H1 (cell line): ENCODE measurements at regions not wholly inside any gene's neighbourhood (a gene's known extent, or its start where the extent isn't known, plus 50 kb on each side); places are given as distances from the start of the nearest gene placed in this dataset.

Experiments used
- CTCF ChIA-PET: fragments of 300-600 bp; sonication (Branson Sonifier 250); formaldehyde crosslinking; loops from one replicate; lab custom pipeline; 2021; ENCODE audit not compliant: partially characterized antibody; lab: Charles Lee
- POLR2A ChIA-PET: fragments of 300-600 bp; sonication (Branson Sonifier 250); formaldehyde crosslinking; loops from one replicate; lab custom pipeline; 2021; ENCODE audit warnings: inconsistent platforms; ENCODE audit not compliant: partially characterized antibody; lab: Charles Lee
- DNase-seq, 2 experiments: peaks; one replicate each; pipeline versions ENCODE4 v3.0.0 to v3.0.0-alpha.2; 2010 to 2022; ENCODE audit warnings: low spot score in 2 of 2, low read depth in 1 of 2, mixed read lengths in 1 of 2
- FAIRE-seq: peaks from 2 replicates; lab custom pipeline; 2011; peaks lifted over from hg19 to GRCh38; lab: Jason Lieb, UNC
- H2AFZ ChIP-seq: 2 replicates; pipeline ENCODE4 v1.8.1; 2012; ENCODE audit warnings: low read length, inconsistent platforms
- H2AK5ac ChIP-seq: 2 replicates; pipeline ENCODE4 v1.6.1; 2013; ENCODE audit warnings: low read depth, low read length
- H2BK120ac ChIP-seq: replicated peaks from 2 replicates; pipeline ENCODE3; 2013; ENCODE audit warnings: low read depth, low read length, inconsistent platforms
- H2BK12ac ChIP-seq: 2 replicates; pipeline ENCODE4 v1.6.1; 2013; ENCODE audit warnings: low read depth, low read length
- H2BK15ac ChIP-seq: 2 replicates; pipeline ENCODE4 v1.6.1; 2013; ENCODE audit warnings: low read length
- H2BK20ac ChIP-seq: 2 replicates; pipeline ENCODE4 v1.6.1; 2013; ENCODE audit warnings: low read length
- H2BK5ac ChIP-seq: 2 replicates; pipeline ENCODE4 v1.6.1; 2013; ENCODE audit warnings: low read depth, low read length
- H3K14ac ChIP-seq: 2 replicates; pipeline ENCODE4 v1.6.1; 2013; ENCODE audit warnings: inconsistent platforms; ENCODE audit not compliant: insufficient read length
- H3K18ac ChIP-seq: 2 replicates; pipeline ENCODE4 v1.6.1; 2013; ENCODE audit warnings: low read length; ENCODE audit errors: extremely low read depth
- H3K23ac ChIP-seq: 2 replicates; pipeline ENCODE4 v1.6.1; 2013; ENCODE audit warnings: inconsistent platforms; ENCODE audit not compliant: insufficient read length
- H3K23me2 ChIP-seq: 2 replicates; pipeline ENCODE4 v1.6.1; 2013; ENCODE audit warnings: low read depth, low read length
- H3K27ac ChIP-seq: 2 replicates; pipeline ENCODE4 v1.6.1; 2011; ENCODE audit warnings: low read depth, low read length, inconsistent platforms
- H3K27me3 ChIP-seq, 4 experiments: replicated peaks in 1 of 4; 1 replicate in 1 of 4; 2 replicates in 3 of 4; pipeline versions ENCODE4 v1.6.1 to v1.8.1; 2011 to 2013; ENCODE audit warnings: low read length in 3 of 4, mild to moderate bottlenecking in 3 of 4, inconsistent platforms in 2 of 4, mixed read lengths in 2 of 4, moderate library complexity in 1 of 4; ENCODE audit not compliant: control insufficient read depth in 3 of 4, insufficient read depth in 3 of 4; ENCODE audit errors: extremely low read depth in 1 of 4
- H3K36me3 ChIP-seq, 4 experiments: 2 replicates each; pipeline versions ENCODE4 v1.6.1 to v1.8.1; 2011 to 2013; ENCODE audit warnings: mild to moderate bottlenecking in 4 of 4, low read length in 3 of 4, moderate library complexity in 2 of 4, control low read depth in 1 of 4, inconsistent platforms in 1 of 4; ENCODE audit not compliant: insufficient read depth in 4 of 4, control insufficient read depth in 2 of 4
- H3K4ac ChIP-seq: replicated peaks from 2 replicates; pipeline ENCODE3; 2013; ENCODE audit warnings: low read length, low read depth, mixed read lengths, inconsistent platforms; ENCODE audit not compliant: insufficient read length
- H3K4me1 ChIP-seq, 4 experiments: replicated peaks in 1 of 4; 1 replicate in 1 of 4; 2 replicates in 3 of 4; pipeline versions ENCODE4 v1.6.1 to v1.8.1; 2011 to 2013; ENCODE audit warnings: low read length in 3 of 4, inconsistent platforms in 2 of 4, mixed read lengths in 1 of 4; ENCODE audit not compliant: insufficient read depth in 4 of 4, control insufficient read depth in 3 of 4
- H3K4me2 ChIP-seq, 2 experiments: 2 replicates each; pipeline versions ENCODE4 v1.6.1 to v1.8.1; 2011 to 2013; ENCODE audit warnings: low read depth in 2 of 2, low read length in 2 of 2, control low read depth in 1 of 2, inconsistent platforms in 1 of 2, mild to moderate bottlenecking in 1 of 2; ENCODE audit not compliant: insufficient read depth in 1 of 2
- H3K4me3 ChIP-seq, 4 experiments: fragments of 200-600, 300-600 bp in 1 of 4; sonication (generic), shearing (Covaris generic), sonication (Bioruptor Twin) in 1 of 4; 2 replicates each; pipeline versions ENCODE4 v1.5.1 to v1.8.1; 2011 to 2016; ENCODE audit warnings: low read length in 4 of 4, low read depth in 3 of 4, control low read depth in 2 of 4, inconsistent platforms in 2 of 4, mild to moderate bottlenecking in 2 of 4, mixed read lengths in 1 of 4, moderate library complexity in 1 of 4; ENCODE audit not compliant: insufficient read depth in 2 of 4; ENCODE audit errors: extremely low read depth in 1 of 4
- H3K56ac ChIP-seq: replicated peaks from 2 replicates; pipeline ENCODE3; 2013; ENCODE audit warnings: low read depth, mild to moderate bottlenecking, mixed read lengths, low read length, inconsistent platforms; ENCODE audit not compliant: insufficient read length
- H3K79me1 ChIP-seq: 2 replicates; pipeline ENCODE4 v1.6.1; 2013; ENCODE audit warnings: low read depth, low read length, control low read depth
- H3K79me2 ChIP-seq, 2 experiments: 2 replicates each; pipeline versions ENCODE4 v1.6.1 to v1.8.1; 2012 to 2013; ENCODE audit warnings: low read length in 2 of 2, mild to moderate bottlenecking in 2 of 2, inconsistent platforms in 1 of 2; ENCODE audit not compliant: insufficient read depth in 2 of 2, control insufficient read depth in 1 of 2
- H3K9ac ChIP-seq, 4 experiments: replicated peaks in 1 of 4; 1 replicate in 1 of 4; 2 replicates in 3 of 4; pipeline versions ENCODE4 v1.6.1 to v1.8.1; 2011 to 2013; ENCODE audit warnings: low read depth in 3 of 4, low read length in 3 of 4, control low read depth in 2 of 4, mild to moderate bottlenecking in 2 of 4, moderate library complexity in 2 of 4, inconsistent platforms in 1 of 4; ENCODE audit errors: extremely low read depth in 1 of 4
- H3K9me3 ChIP-seq, 2 experiments: 2 replicates each; pipeline versions ENCODE4 v1.6.1 to v1.8.1; 2012 to 2013; ENCODE audit warnings: mild to moderate bottlenecking in 2 of 2, moderate library complexity in 2 of 2, control low read depth in 1 of 2, inconsistent platforms in 1 of 2, low read depth in 1 of 2, low read length in 1 of 2, mixed read lengths in 1 of 2; ENCODE audit not compliant: insufficient read depth in 2 of 2
- H4K20me1 ChIP-seq, 2 experiments: replicated peaks in 1 of 2; 2 replicates each; pipeline versions ENCODE3 to v1.8.1; 2011 to 2013; ENCODE audit warnings: inconsistent platforms in 2 of 2, low read length in 2 of 2, mild to moderate bottlenecking in 1 of 2; ENCODE audit not compliant: insufficient read depth in 2 of 2, control insufficient read depth in 1 of 2
- H4K5ac ChIP-seq: 2 replicates; pipeline ENCODE4 v1.6.1; 2013; ENCODE audit warnings: low read length, low read depth, mixed read lengths, inconsistent platforms; ENCODE audit not compliant: insufficient read length
- H4K8ac ChIP-seq: 2 replicates; pipeline ENCODE4 v1.8.0; 2013; ENCODE audit warnings: mild to moderate bottlenecking, moderate library complexity, low read length, inconsistent platforms; ENCODE audit not compliant: insufficient read depth; ENCODE audit errors: extremely low read depth
- H4K91ac ChIP-seq: replicated peaks from 2 replicates; pipeline ENCODE3; 2013; ENCODE audit warnings: low read length, mixed read lengths, inconsistent platforms; ENCODE audit not compliant: insufficient read length
- BRCA1 ChIP-seq: IDR thresholded peaks from 2 replicates; pipeline ENCODE4 v1.6.1; 2012; ENCODE audit warnings: low read depth, low read length, improper control_type of control experiment
- CBX5 ChIP-seq: fragments of 300-800, 300-1000 bp; sonication (generic); IDR thresholded peaks from 2 replicates; pipeline ENCODE4 v1.7.1; 2016; ENCODE audit warnings: antibody characterized with exemption, low read length, low read depth
- CTBP2 ChIP-seq: IDR thresholded peaks from 2 replicates; pipeline ENCODE4 v1.7.0; 2011; ENCODE audit warnings: borderline replicate concordance, mild to moderate bottlenecking, moderate library complexity, mixed read lengths, low read length; ENCODE audit not compliant: insufficient read depth, insufficient read length
- JUN ChIP-seq: IDR thresholded peaks from 2 replicates; pipeline ENCODE4 v1.6.1; 2011; ENCODE audit warnings: low read depth, mild to moderate bottlenecking, improper control_type of control experiment, low read length
- NRF1 ChIP-seq: IDR thresholded peaks from 2 replicates; pipeline ENCODE4 v1.6.1; 2011; ENCODE audit warnings: mild to moderate bottlenecking, low read depth, low read length, improper control_type of control experiment
- POU5F1 ChIP-seq: IDR thresholded peaks from 2 replicates; pipeline ENCODE4 v1.6.1; 2011; ENCODE audit warnings: low read depth, mild to moderate bottlenecking, low read length, moderate library complexity
- RAD21 ChIP-seq, 2 experiments: IDR thresholded peaks in 1 of 2; conservative IDR thresholded peaks in 1 of 2; 2 replicates each; pipeline ENCODE4 v1.6.1; 2011; ENCODE audit warnings: low read depth in 2 of 2, low read length in 2 of 2, improper control_type of control experiment in 1 of 2, inconsistent platforms in 1 of 2, mild to moderate bottlenecking in 1 of 2, moderate library complexity in 1 of 2
- RBBP5 ChIP-seq: IDR thresholded peaks from 2 replicates; pipeline ENCODE4 v1.7.1; 2012; ENCODE audit warnings: low read depth, mild to moderate bottlenecking, inconsistent platforms, low read length, moderate library complexity, borderline replicate concordance
- RFX5 ChIP-seq: IDR thresholded peaks from 2 replicates; pipeline ENCODE4 v1.6.1; 2011; ENCODE audit warnings: low read depth, low read length, improper control_type of control experiment, borderline replicate concordance
- RXRA ChIP-seq: IDR thresholded peaks from 2 replicates; pipeline ENCODE4 v1.6.1; 2011; ENCODE audit warnings: low read depth, mild to moderate bottlenecking, low read length, moderate library complexity; ENCODE audit not compliant: insufficient read depth
- SIN3A ChIP-seq, 2 experiments: IDR thresholded peaks in 1 of 2; conservative IDR thresholded peaks in 1 of 2; 2 replicates each; pipeline ENCODE4 v1.6.1; 2011 to 2012; ENCODE audit warnings: low read length in 2 of 2, improper control_type of control experiment in 1 of 2, low read depth in 1 of 2, mild to moderate bottlenecking in 1 of 2
- SIRT6 ChIP-seq: IDR thresholded peaks from one replicate; pipeline ENCODE4 v1.7.1; 2012; ENCODE audit warnings: low read length, inconsistent platforms
- SP2 ChIP-seq: IDR thresholded peaks from 2 replicates; pipeline ENCODE4 v1.6.1; 2012; ENCODE audit warnings: mild to moderate bottlenecking, low read length, inconsistent platforms
- SRF ChIP-seq: IDR thresholded peaks from 2 replicates; pipeline ENCODE4 v1.6.1; 2011; ENCODE audit warnings: mild to moderate bottlenecking, low read depth, low read length, moderate library complexity
- YY1 ChIP-seq: IDR thresholded peaks from 2 replicates; pipeline ENCODE4 v1.6.1; 2011; ENCODE audit warnings: low read depth, mild to moderate bottlenecking, low read length
- WGBS, 2 experiments: shearing (Covaris generic) in 1 of 2; methylation state at CpG; one replicate each; pipeline versions ENCODE4 v1.1.6 to v1.1.7; 2013 to 2015; ENCODE audit warnings: low lambda C conversion rate in 2 of 2, mixed read lengths in 2 of 2, inconsistent platforms in 1 of 2, low coverage in 1 of 2, missing lambda C conversion rate in 1 of 2; ENCODE audit not compliant: insufficient replicate concordance in 2 of 2, insufficient coverage in 1 of 2, insufficient read length in 1 of 2; ENCODE audit errors: extremely low coverage in 1 of 2, missing lambda C conversion rate in 1 of 2; 5-methylcytosine and 5-hydroxymethylcytosine counted together

DNA sequence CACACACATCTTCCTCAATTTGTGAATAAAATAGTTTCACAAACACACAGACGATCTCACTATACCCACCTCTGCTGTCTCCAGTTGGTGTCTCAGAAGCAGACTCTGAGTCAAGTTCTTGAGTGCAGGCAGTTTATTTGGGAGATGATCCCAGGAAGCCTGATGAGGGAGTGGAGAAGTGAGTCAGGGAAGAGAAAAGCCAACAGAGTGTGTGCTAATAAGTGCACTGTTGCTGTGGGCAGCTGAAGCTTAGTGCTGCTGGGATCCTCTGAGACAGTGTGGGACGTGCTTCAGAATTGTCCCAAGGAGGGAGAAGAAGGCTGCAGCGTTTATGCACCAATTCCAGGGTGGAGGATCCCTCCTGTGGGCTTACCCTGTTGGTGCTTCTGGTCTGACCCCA is 423.2 kb upstream of the C16orf82 start:
- Histone ChIP-seq H3K9me3 (no peaks in the 10 kb centered on the region), H3K4me2 (no peak overlapping the region), H3K4ac (no peak overlapping the region), H3K4me1 (no peaks in the 10 kb centered on the region; a peak in 1 of 7 replicates), H2BK120ac (no peak overlapping the region), H2BK5ac (no peak overlapping the region), H3K79me1 (no peaks in the 10 kb centered on the region), H3K14ac (no peak overlapping the region), H4K8ac (no peak overlapping the region), H3K79me2 (no peaks in the 10 kb centered on the region), H3K36me3 (no peaks in the 10 kb centered on the region), H4K20me1 (no peaks in the 10 kb centered on the region), H2BK20ac (no peak overlapping the region), H3K27me3 (no peaks in the 10 kb centered on the region), H3K4me3 (no peak overlapping the region), H2AK5ac (no peak overlapping the region), H3K9ac (no peak overlapping the region), H3K23me2 (no peaks in the 10 kb centered on the region), H2BK15ac (no peak overlapping the region), H3K18ac (no peak overlapping the region; the same call in 1 of the 2 replicates), H3K56ac (no peak overlapping the region), H2AFZ (no peak overlapping the region), H2BK12ac (no peak overlapping the region), H4K5ac (no peak overlapping the region), H3K23ac (no peak overlapping the region), H4K91ac (no peak overlapping the region), H3K27ac (no peak overlapping the region)
- WGBS, 2 experiments: 79% methylated on average over 3 of the region's 3 CpGs; no CpG with 5 or more reads in 1 of the 2 experiments
- ChIA-PET CTCF (interaction anchor here (1.0 to 2.9 kb wide), 3 partner anchors 29 to 68 kb away, joined by 6 to 14 read pairs (median 10); no protein-coding TSS in a partner anchor), POLR2A (no interaction called here)
- no peak for FAIRE-seq
- no peak for DNase-seq
- TF ChIP-seq CTBP2: no peak
- no peak for TF ChIP-seq SP2
- no peak for TF ChIP-seq SIRT6
- TF ChIP-seq SIN3A (conservative IDR thresholded peaks at IDR 0.05 in 1 of 2, IDR thresholded peaks at IDR 0.05 in 1 of 2; ENCODE audit: low read depth in 1 of 2, low read length in 2 of 2): no peak
- no peak for TF ChIP-seq RAD21 (IDR thresholded peaks at IDR 0.05 in 1 of 2, conservative IDR thresholded peaks at IDR 0.05 in 1 of 2; ENCODE audit: low read depth in 2 of 2, low read length in 2 of 2)
- TF ChIP-seq RBBP5: no peak
- TF ChIP-seq RFX5: no peak
- TF ChIP-seq NRF1: no peak
- no peak for TF ChIP-seq CBX5
- no peak for TF ChIP-seq RXRA
- TF ChIP-seq BRCA1: no peak
- no peak for TF ChIP-seq JUN
- TF ChIP-seq SRF: no peak
- no peak for TF ChIP-seq YY1
- TF ChIP-seq POU5F1: no peak
